Left ventricle myocardium inferior (tissue), 1 donor: ENCODE measurements at regions not wholly inside any gene's neighbourhood (a gene's known extent, or its start where the extent isn't known, plus 50 kb on each side); places are given as distances from the start of the nearest gene placed in this dataset.
A peak's percentile ranks its signal among the peaks of the same experiment; 100 is the strongest.

Source experiments
- DNase-seq: peaks from one replicate; pipeline ENCODE4 v3.0.0-alpha.2; 2020
- H3K27ac ChIP-seq: fragments of 200-600 bp; replicated peaks from 2 replicates; pipeline ENCODE4 v1.8.0; 2021
- H3K27me3 ChIP-seq: fragments of 200-600 bp; 2 replicates; pipeline ENCODE4 v1.8.0; 2021; ENCODE audit warnings: low read depth
- H3K36me3 ChIP-seq: fragments of 200-600 bp; 2 replicates; pipeline ENCODE4 v1.8.0; 2021
- H3K4me1 ChIP-seq: fragments of 200-600 bp; 2 replicates; pipeline ENCODE4 v1.8.0; 2021
- H3K4me3 ChIP-seq: fragments of 200-600 bp; 2 replicates; pipeline ENCODE4 v1.8.0; 2021; ENCODE audit warnings: mild to moderate bottlenecking, moderate library complexity
- H3K9me3 ChIP-seq: fragments of 200-600 bp; replicated peaks from 2 replicates; pipeline ENCODE4 v1.8.0; 2021
- intact Hi-C: fragments of 100-400 bp; cut with micrococcal nuclease; formaldehyde crosslinking; loops from one replicate; pipeline ENCODE4 v1.11.0; 2022
- TF ChIP-seq, protein P1 (sequence below): fragments of 200-600 bp; IDR thresholded peaks from 2 replicates; pipeline ENCODE4 v1.8.0; 2021; ENCODE audit warnings: antibody characterized with exemption, mild to moderate bottlenecking, borderline replicate concordance
- donor health status: DM: no; HTN: yes; CAD: no; lungs with severe emphysema.

DNA sequence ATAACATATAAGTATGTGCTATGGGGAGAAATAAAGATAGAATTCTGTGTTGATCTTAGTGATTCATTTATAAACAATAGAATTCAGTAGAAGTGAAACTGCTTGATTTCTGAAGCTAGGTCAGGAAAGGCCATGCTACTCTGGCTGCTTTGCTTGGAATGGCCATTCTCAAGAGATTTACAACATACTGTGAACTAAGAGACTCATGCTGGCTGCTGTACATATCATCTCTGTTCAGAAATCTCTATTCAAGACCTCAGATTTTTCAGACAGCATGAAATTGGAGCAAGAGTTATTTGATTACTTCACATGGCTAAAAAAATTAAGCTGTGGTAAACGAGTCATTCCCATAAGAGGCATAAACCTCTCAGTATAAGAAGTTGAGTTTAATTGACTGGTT lies 662.6 kb downstream of the BCKDHB start:
- Histone ChIP-seq H3K9me3 (no peaks in the 10 kb centered on the region), H3K36me3 (no peaks in the 10 kb centered on the region), H3K4me3 (no peak overlapping the region), H3K4me1 (no peaks in the 10 kb centered on the region), H3K27me3 (no peaks in the 10 kb centered on the region), H3K27ac (no peak overlapping the region)
- no peak for DNase-seq
- TF ChIP-seq, protein P1, sequence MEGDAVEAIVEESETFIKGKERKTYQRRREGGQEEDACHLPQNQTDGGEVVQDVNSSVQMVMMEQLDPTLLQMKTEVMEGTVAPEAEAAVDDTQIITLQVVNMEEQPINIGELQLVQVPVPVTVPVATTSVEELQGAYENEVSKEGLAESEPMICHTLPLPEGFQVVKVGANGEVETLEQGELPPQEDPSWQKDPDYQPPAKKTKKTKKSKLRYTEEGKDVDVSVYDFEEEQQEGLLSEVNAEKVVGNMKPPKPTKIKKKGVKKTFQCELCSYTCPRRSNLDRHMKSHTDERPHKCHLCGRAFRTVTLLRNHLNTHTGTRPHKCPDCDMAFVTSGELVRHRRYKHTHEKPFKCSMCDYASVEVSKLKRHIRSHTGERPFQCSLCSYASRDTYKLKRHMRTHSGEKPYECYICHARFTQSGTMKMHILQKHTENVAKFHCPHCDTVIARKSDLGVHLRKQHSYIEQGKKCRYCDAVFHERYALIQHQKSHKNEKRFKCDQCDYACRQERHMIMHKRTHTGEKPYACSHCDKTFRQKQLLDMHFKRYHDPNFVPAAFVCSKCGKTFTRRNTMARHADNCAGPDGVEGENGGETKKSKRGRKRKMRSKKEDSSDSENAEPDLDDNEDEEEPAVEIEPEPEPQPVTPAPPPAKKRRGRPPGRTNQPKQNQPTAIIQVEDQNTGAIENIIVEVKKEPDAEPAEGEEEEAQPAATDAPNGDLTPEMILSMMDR: no peak
- intact Hi-C loops: no loop called here

DNA sequence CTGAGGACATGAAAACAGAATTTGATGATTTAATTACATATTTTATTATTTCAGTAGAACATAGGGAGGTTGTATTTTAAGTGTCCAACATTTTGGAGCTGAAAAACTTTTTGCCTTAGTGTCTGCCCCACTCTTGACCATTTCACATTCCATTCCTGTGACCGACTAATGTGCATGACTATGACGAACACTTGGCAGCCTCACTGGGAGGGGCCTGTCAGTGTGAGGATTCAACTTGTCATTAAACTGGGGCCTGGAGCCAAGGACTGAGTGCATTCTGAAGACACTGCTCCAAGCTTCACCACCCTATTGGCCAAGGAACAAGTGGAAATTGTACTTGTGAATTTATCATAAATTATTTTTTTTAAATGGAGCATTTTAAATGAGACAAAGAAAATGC lies 661.3 kb downstream of the BCKDHB start:
- no peaks in the 10 kb centered on the region for H3K27me3 ChIP-seq
- intact Hi-C loops: no loop called here
- no peaks in the 10 kb centered on the region for H3K36me3 ChIP-seq
- peak; percentile 62 for DNase-seq
- peak overlapping the region; percentile 17 for H3K27ac ChIP-seq
- H3K4me1 ChIP-seq: no peaks in the 10 kb centered on the region
- H3K4me3 ChIP-seq: no peak overlapping the region
- TF ChIP-seq, protein P1: no peak
- no peaks in the 10 kb centered on the region for H3K9me3 ChIP-seq

DNA sequence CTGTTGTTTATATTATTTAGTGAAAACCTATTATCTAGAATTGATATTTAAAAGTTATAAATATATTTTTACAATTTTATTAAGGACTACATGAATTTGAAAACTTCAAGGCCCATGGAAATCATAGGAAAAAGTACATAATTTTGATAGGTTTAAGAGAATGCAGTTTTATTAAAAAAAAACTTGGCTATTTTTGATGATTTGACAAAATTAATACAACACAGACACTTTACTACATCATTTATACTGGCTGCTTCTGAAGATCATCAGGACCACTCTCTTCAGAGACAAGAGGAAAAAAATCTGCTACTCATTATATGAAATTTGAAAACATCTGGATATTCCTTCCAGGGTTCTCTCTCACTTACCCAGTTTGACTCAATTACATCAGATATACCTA lies 637.7 kb downstream of the BCKDHB start:
- Histone ChIP-seq H3K36me3 (no peaks in the 10 kb centered on the region), H3K9me3 (peaks cover 15% of the 10 kb centered on the region), H3K27me3 (no peaks in the 10 kb centered on the region), H3K4me1 (no peaks in the 10 kb centered on the region), H3K4me3 (no peak overlapping the region), H3K27ac (no peak overlapping the region)
- no peak for DNase-seq
- TF ChIP-seq, protein P1: no peak
- intact Hi-C loops: no loop called here

DNA sequence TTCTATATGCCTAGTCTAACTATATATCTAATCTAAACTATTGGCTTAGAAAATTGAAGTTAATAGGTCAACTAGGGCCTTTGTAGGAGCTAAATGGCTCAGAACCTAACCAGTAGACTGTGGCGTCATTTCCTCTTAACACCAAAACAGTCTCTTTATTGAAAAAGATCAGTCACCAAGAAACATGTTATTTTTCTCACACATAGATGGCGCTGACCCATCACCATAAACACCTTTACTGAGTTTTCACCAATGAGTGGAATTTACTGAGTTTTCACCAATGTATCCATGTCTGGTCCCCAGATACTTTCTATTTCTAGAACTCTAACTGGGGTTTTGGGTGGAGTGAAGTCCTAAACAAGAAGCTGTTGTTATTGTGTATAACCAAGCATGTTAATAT lies 636.0 kb downstream of the BCKDHB start:
- H3K4me3 ChIP-seq: no peak overlapping the region
- H3K36me3 ChIP-seq: no peaks in the 10 kb centered on the region
- H3K27me3 ChIP-seq: no peaks in the 10 kb centered on the region
- no peak overlapping the region for H3K27ac ChIP-seq
- TF ChIP-seq, protein P1: peak; percentile 50
- no peak for DNase-seq
- no peaks in the 10 kb centered on the region for H3K4me1 ChIP-seq
- intact Hi-C loops: no loop called here
- peaks cover 11% of the 10 kb centered on the region for H3K9me3 ChIP-seq

DNA sequence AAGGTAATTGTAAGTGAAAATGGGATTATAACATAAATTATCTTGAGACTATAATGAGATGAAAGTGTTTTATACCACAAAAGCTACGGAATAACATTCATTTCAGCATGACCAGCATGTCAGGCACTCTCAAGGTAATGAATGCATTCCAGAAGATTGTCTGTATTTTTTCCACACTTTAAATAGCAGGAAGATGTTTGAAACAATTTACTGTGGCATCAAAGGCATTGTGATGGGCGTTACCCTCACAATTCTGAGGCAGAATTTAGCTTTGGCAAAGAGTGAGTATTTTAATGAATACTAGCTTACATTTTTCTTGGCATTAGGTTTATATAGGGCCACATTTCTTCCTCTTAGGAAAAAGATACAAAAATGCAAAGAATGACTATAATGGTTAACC lies 627.2 kb downstream of the BCKDHB start:
- Histone ChIP-seq H3K9me3 (no peaks in the 10 kb centered on the region), H3K4me3 (no peak overlapping the region), H3K27me3 (no peaks in the 10 kb centered on the region), H3K36me3 (no peaks in the 10 kb centered on the region), H3K4me1 (no peaks in the 10 kb centered on the region), H3K27ac (no peak overlapping the region)
- intact Hi-C loops: no loop called here
- TF ChIP-seq, protein P1: no peak
- no peak for DNase-seq

DNA sequence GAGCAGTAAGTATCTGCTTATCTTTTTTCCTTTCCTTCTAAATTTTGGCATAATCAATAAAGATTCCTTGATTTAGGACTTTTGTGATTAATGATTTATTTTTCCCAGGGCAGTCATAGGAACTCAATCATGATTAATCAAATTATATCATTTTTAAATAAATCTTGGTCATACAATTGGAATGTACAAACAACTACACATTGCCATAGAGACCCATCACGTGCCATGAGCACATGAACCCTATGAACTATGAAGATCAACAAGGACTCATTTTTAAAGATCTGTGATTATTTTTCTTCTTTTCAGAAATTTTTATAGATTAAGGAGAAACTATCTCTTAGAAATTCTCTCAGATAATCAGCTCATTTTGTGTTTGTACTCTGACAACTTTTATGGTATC lies 622.4 kb downstream of the BCKDHB start:
- intact Hi-C loops: no loop called here
- DNase-seq: no peak
- no peaks in the 10 kb centered on the region for H3K36me3 ChIP-seq
- H3K4me1 ChIP-seq: no peaks in the 10 kb centered on the region
- H3K27me3 ChIP-seq: no peaks in the 10 kb centered on the region
- H3K27ac ChIP-seq: no peak overlapping the region
- no peak overlapping the region for H3K4me3 ChIP-seq
- no peaks in the 10 kb centered on the region for H3K9me3 ChIP-seq
- TF ChIP-seq, protein P1: no peak
